ENCODE measurements at regions not wholly inside any gene's neighbourhood (a gene's known extent, or its start where the extent isn't known, plus 50 kb on each side); places are given as distances from the start of the nearest gene placed in this dataset.
"Not testable (repeated sequence)": the region's sequence is repeated elsewhere in the genome, so short reads cannot be mapped to it uniquely, and the experiment has no call there.

GRCh38 chr1:148679050-148679786 is 69.4 kb upstream of the NUDT4B start:
- intact Hi-C loops (cut with DNase I); H3K9me3 ChIP-seq; H3K27ac ChIP-seq; H3K27me3 ChIP-seq; H3K4me1 ChIP-seq (ENCODE audit: insufficient read depth); H3K36me3 ChIP-seq: not testable (repeated sequence)
- peak in 3 of 5 donors; percentile 58 to 64 (median 58) for DNase-seq
- peak; percentile 74 for TF ChIP-seq POLR2A (IDR thresholded peaks at IDR 0.05)
- peak overlapping the region; percentile 50 for H3K4me3 ChIP-seq
- WGBS, 3 donors, result 0 to 1% methylated on average over 15 to 29 of the region's 77 CpGs; no CpG with 5 or more reads in 1 of the 3 donors

- peak overlapping the region; percentile 50 for H3K4me3 ChIP-seq
- H3K27ac ChIP-seq; H3K36me3 ChIP-seq; H3K4me1 ChIP-seq (ENCODE audit: insufficient read depth); H3K27me3 ChIP-seq; H3K9me3 ChIP-seq; DNase-seq; intact Hi-C loops (cut with DNase I): not testable (repeated sequence)
- no CpG with 5 or more reads among the region's 37 CpGs for WGBS, 3 donors
Measured at GRCh38 chr1:148679787-148680326, 68.7 kb upstream of the NUDT4B start.

- H3K4me1 ChIP-seq (ENCODE audit: insufficient read depth); H3K27ac ChIP-seq; DNase-seq; H3K9me3 ChIP-seq; H3K36me3 ChIP-seq; intact Hi-C loops (cut with DNase I); H3K4me3 ChIP-seq; H3K27me3 ChIP-seq: not testable (repeated sequence)
- WGBS, 3 donors, result 90 to 100% methylated on average over 1 to 2 of the region's 4 CpGs; no CpG with 5 or more reads in 1 of the 3 donors
Measured at GRCh38 chr1:148686735-148687134, 61.8 kb upstream of the NUDT4B start.

GRCh38 chr1:148687376-148687775 is 61.2 kb upstream of the NUDT4B start:
- intact Hi-C loops (cut with DNase I); H3K27ac ChIP-seq: not testable (repeated sequence)
- WGBS, 3 donors, result no CpG with 5 or more reads among the region's 2 CpGs

More at GRCh38 chr1:148687376-148687775, 61.2 kb upstream of the NUDT4B start:
- not testable (repeated sequence) for H3K4me3 ChIP-seq; H3K27me3 ChIP-seq; DNase-seq; H3K4me1 ChIP-seq (ENCODE audit: insufficient read depth); H3K9me3 ChIP-seq; H3K36me3 ChIP-seq

Data from ovary (tissue), 7 donors.